Lower lobe of right lung (tissue), 2 donors: ENCODE measurements at regions not wholly inside any gene's neighbourhood (a gene's known extent, or its start where the extent isn't known, plus 50 kb on each side); places are given as distances from the start of the nearest gene placed in this dataset.

ENCODE experiments used
- ATAC-seq, 2 donors: fragments of 200-7000 bp; cut with Tn5 transposase; one replicate each; pipeline ENCODE4 v1.9.1; 2020 to 2022; ENCODE audit warnings: mild to moderate bottlenecking in 2 of 2, moderate library complexity in 2 of 2
- DNase-seq: peaks from one replicate; pipeline ENCODE4 v3.0.0-alpha.2; 2020
- H3K27ac ChIP-seq: fragments of 200-600 bp; one replicate; pipeline ENCODE4 v1.8.0; 2022
- H3K27me3 ChIP-seq: fragments of 200-600 bp; one replicate; pipeline ENCODE4 v1.8.0; 2022; ENCODE audit warnings: low read depth
- H3K36me3 ChIP-seq: fragments of 200-600 bp; one replicate; pipeline ENCODE4 v1.8.0; 2022; ENCODE audit warnings: mild to moderate bottlenecking
- H3K4me1 ChIP-seq: fragments of 200-600 bp; one replicate; pipeline ENCODE4 v1.8.0; 2022
- H3K4me3 ChIP-seq: fragments of 200-600 bp; one replicate; pipeline ENCODE4 v1.8.0; 2022; ENCODE audit warnings: mild to moderate bottlenecking
- H3K9me3 ChIP-seq: fragments of 200-600 bp; one replicate; pipeline ENCODE4 v1.8.0; 2022
- CTCF ChIP-seq: fragments of 200-600 bp; IDR thresholded peaks from one replicate; pipeline ENCODE4 v1.8.0; 2022; ENCODE audit warnings: antibody characterized with exemption, mild to moderate bottlenecking
- intact Hi-C: fragments of 100-400 bp; cut with DNase I; formaldehyde crosslinking; loops from one replicate; pipeline ENCODE4 v1.11.0; 2022
- donor health status: DM: no; HTN: yes; CAD: no; lungs with severe emphysema.

GRCh38 chr1:177596485-177596884 is 373.4 kb downstream of the SEC16B start:
- no peak for TF ChIP-seq CTCF
- DNase-seq = no peak
- Histone ChIP-seq H3K4me3 (no peak overlapping the region), H3K27ac (no peak overlapping the region), H3K4me1 (no peaks in the 10 kb centered on the region), H3K9me3 (no peaks in the 10 kb centered on the region), H3K27me3 (no peaks in the 10 kb centered on the region), H3K36me3 (no peaks in the 10 kb centered on the region)
- intact Hi-C loops = no loop called here
- no peak for ATAC-seq

- H3K4me3 ChIP-seq = no peak overlapping the region
- intact Hi-C loops = no loop called here
- H3K36me3 ChIP-seq = no peaks in the 10 kb centered on the region
- no peaks in the 10 kb centered on the region for H3K4me1 ChIP-seq
- TF ChIP-seq CTCF = no peak
- no peak for ATAC-seq
- DNase-seq = no peak
- H3K27ac ChIP-seq = no peak overlapping the region
- H3K27me3 ChIP-seq = no peaks in the 10 kb centered on the region
- no peaks in the 10 kb centered on the region for H3K9me3 ChIP-seq
Observed at GRCh38 chr1:177593105-177593504, 376.8 kb downstream of the SEC16B start.

- no peak for TF ChIP-seq CTCF
- ATAC-seq (no peak), DNase-seq (no peak)
- no peaks in the 10 kb centered on the region for H3K4me1 ChIP-seq
- no peaks in the 10 kb centered on the region for H3K9me3 ChIP-seq
- no peak overlapping the region for H3K27ac ChIP-seq
- H3K36me3 ChIP-seq = no peaks in the 10 kb centered on the region
- no peak overlapping the region for H3K4me3 ChIP-seq
- H3K27me3 ChIP-seq = no peaks in the 10 kb centered on the region
- intact Hi-C loops = no loop called here
Observed at GRCh38 chr1:177592624-177593023, 377.2 kb downstream of the SEC16B start.

GRCh38 chr1:177591155-177591554 is 378.7 kb downstream of the SEC16B start:
- H3K4me3 ChIP-seq = no peak overlapping the region
- no peaks in the 10 kb centered on the region for H3K36me3 ChIP-seq
- no peaks in the 10 kb centered on the region for H3K9me3 ChIP-seq
- ATAC-seq (no peak), DNase-seq (no peak)
- no peak for TF ChIP-seq CTCF
- intact Hi-C loops = no loop called here
- no peaks in the 10 kb centered on the region for H3K27me3 ChIP-seq
- H3K4me1 ChIP-seq = no peaks in the 10 kb centered on the region
- no peak overlapping the region for H3K27ac ChIP-seq

GRCh38 chr1:177589166-177589565 is 380.7 kb downstream of the SEC16B start:
- Histone ChIP-seq H3K4me3 (no peak overlapping the region), H3K27ac (no peak overlapping the region), H3K36me3 (no peaks in the 10 kb centered on the region), H3K27me3 (no peaks in the 10 kb centered on the region), H3K4me1 (peaks cover 13% of the 10 kb centered on the region), H3K9me3 (no peaks in the 10 kb centered on the region)
- no peak for TF ChIP-seq CTCF
- DNase-seq = no peak
- intact Hi-C loops = no loop called here
- no peak for ATAC-seq

- H3K27ac ChIP-seq = no peak overlapping the region
- ATAC-seq = peak in 1 of 2 donors; percentile 37
- H3K4me1 ChIP-seq = peaks cover 13% of the 10 kb centered on the region
- H3K27me3 ChIP-seq = no peaks in the 10 kb centered on the region
- no peak overlapping the region for H3K4me3 ChIP-seq
- H3K9me3 ChIP-seq = no peaks in the 10 kb centered on the region
- DNase-seq = no peak
- intact Hi-C loops = no loop called here
- no peak for TF ChIP-seq CTCF
- no peaks in the 10 kb centered on the region for H3K36me3 ChIP-seq
Observed at GRCh38 chr1:177586429-177586828, 383.4 kb downstream of the SEC16B start.
